ENCODE measurements at regions not wholly inside any gene's neighbourhood (a gene's known extent, or its start where the extent isn't known, plus 50 kb on each side); places are given as distances from the start of the nearest gene placed in this dataset.

DNA sequence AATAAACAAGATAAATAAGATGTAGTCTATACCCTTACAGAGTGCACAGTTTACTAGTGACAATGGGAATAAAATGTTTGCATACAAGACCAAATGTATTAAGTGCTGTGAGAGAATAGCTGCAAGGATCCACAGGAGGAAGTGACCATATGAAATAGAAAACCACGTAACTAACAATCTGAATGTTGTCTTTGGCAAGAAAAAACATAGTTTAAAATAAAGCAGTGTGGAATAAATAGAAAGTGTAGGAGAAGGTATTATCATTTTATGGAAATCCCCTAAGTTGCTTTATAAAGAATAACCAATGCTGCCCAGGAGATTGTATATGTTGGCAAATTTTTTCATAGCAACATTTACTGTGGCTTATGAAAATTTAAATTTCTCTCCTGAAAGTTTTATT, 116.1 kb downstream of the PCDH7 start:
- Mint-ChIP-seq H3K4me3 (no peak overlapping the region), H3K27me3 (ENCODE audit: insufficient read depth) (no peaks in the 10 kb centered on the region), H3K36me3 (ENCODE audit: low read depth) (no peaks in the 10 kb centered on the region), H3K27ac (no peak overlapping the region), H3K9me3 (peaks cover 7% of the 10 kb centered on the region), H3K4me1 (ENCODE audit: low read depth) (no peaks in the 10 kb centered on the region)
- TF ChIP-seq, protein P1, sequence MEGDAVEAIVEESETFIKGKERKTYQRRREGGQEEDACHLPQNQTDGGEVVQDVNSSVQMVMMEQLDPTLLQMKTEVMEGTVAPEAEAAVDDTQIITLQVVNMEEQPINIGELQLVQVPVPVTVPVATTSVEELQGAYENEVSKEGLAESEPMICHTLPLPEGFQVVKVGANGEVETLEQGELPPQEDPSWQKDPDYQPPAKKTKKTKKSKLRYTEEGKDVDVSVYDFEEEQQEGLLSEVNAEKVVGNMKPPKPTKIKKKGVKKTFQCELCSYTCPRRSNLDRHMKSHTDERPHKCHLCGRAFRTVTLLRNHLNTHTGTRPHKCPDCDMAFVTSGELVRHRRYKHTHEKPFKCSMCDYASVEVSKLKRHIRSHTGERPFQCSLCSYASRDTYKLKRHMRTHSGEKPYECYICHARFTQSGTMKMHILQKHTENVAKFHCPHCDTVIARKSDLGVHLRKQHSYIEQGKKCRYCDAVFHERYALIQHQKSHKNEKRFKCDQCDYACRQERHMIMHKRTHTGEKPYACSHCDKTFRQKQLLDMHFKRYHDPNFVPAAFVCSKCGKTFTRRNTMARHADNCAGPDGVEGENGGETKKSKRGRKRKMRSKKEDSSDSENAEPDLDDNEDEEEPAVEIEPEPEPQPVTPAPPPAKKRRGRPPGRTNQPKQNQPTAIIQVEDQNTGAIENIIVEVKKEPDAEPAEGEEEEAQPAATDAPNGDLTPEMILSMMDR (IDR thresholded peaks at IDR 0.05), result no peak
- no peak for DNase-seq

DNA sequence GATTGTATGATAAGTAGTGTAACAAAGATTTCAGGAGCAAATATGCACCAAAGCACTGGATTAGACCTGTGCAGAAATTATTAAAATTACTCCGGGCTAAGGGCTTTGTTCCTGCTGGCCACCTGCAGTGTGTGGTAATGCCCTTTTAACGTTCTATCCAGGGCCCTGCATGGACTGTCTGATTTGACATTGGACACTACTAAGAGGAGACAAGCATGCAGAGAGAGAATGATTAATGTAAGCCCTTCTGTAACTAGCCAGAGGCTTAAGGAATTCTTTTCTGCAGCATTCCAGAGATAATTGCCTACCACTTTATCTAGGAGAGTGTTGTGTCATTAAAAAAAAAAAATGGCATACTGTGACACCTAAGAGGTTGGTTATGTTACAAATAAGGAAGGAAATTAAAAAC, 117.0 kb downstream of the PCDH7 start:
- TF ChIP-seq, protein P1 (IDR thresholded peaks at IDR 0.05), result no peak
- no peak for DNase-seq
- Mint-ChIP-seq H3K27me3 (ENCODE audit: insufficient read depth) (no peaks in the 10 kb centered on the region), H3K27ac (no peak overlapping the region), H3K9me3 (peaks cover 7% of the 10 kb centered on the region), H3K4me1 (ENCODE audit: low read depth) (no peaks in the 10 kb centered on the region), H3K4me3 (no peak overlapping the region), H3K36me3 (ENCODE audit: low read depth) (no peaks in the 10 kb centered on the region)

GRCh38 chr4:30837861-30838260, 117.7 kb downstream of the PCDH7 start:
- TF ChIP-seq, protein P1 (IDR thresholded peaks at IDR 0.05), result no peak
- DNase-seq, result no peak

GRCh38 chr4:30838331-30838730, 118.2 kb downstream of the PCDH7 start:
- Mint-ChIP-seq H3K4me3 (no peak overlapping the region), H3K4me1 (ENCODE audit: low read depth) (no peaks in the 10 kb centered on the region), H3K9me3 (peaks cover 12% of the 10 kb centered on the region), H3K36me3 (ENCODE audit: low read depth) (no peaks in the 10 kb centered on the region), H3K27ac (no peak overlapping the region), H3K27me3 (ENCODE audit: insufficient read depth) (no peaks in the 10 kb centered on the region; the same call in 1 of the 2 replicates)
- TF ChIP-seq, protein P1 (IDR thresholded peaks at IDR 0.05), result no peak
- no peak for DNase-seq

More at GRCh38 chr4:30837861-30838260, 117.7 kb downstream of the PCDH7 start:
- Mint-ChIP-seq H3K27me3 (ENCODE audit: insufficient read depth) (no peaks in the 10 kb centered on the region; the same call in 1 of the 2 replicates), H3K4me3 (no peak overlapping the region), H3K27ac (no peak overlapping the region), H3K36me3 (ENCODE audit: low read depth) (no peaks in the 10 kb centered on the region), H3K4me1 (ENCODE audit: low read depth) (no peaks in the 10 kb centered on the region), H3K9me3 (peaks cover 12% of the 10 kb centered on the region)

DNA sequence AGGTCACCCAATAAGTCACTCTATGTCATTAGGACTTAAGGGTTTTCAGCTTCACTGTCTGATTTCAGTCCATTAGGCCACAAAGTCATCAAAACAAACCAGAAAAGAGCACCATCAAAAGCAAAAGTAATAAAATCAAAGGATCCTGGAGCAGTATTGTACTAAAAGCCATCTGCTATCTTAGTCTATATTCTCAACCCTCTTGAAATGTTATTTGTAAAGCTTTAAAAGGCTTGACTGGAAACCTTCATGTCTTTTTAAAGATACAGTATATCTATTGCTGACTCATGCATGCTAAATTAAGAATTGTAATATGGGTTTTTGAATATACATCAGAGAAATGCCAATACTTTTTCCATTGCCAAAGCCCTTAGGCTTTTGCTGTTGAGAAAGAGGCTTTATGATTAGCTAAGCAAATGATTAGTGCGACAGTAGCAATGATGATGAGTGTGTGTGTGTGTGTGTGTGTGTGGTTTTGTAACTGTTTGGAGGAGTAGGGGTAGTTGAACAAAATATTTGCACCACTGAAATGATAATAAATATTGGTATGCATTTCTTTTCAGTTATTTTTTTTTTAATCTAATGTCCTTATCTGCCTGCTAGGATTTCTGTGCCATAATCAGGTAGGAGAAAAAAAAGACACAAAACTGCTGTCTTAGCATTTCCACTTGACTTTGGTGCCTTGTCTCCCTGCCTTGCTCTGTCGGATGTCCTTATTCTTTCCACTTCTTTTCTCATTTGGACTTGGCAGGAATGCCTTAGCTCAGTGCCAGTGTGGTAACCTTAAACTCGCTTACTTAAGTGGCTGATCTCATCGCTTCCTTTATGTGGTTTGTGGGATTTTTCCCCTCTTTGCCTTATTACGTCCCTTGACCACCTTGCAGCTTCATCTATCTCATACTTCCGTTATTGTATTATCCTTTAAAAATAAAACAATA, 119.7 kb downstream of the PCDH7 start:
- no peak overlapping the region for H3K4me3 Mint-ChIP-seq
- no peak for DNase-seq

More for the DNA sequence above, 119.7 kb downstream of the PCDH7 start:
- Mint-ChIP-seq H3K4me1 (ENCODE audit: low read depth) (no peaks in the 10 kb centered on the region), H3K36me3 (ENCODE audit: low read depth) (no peaks in the 10 kb centered on the region), H3K27ac (no peak overlapping the region), H3K9me3 (peaks cover 12% of the 10 kb centered on the region), H3K27me3 (ENCODE audit: insufficient read depth) (no peaks in the 10 kb centered on the region; the same call in 1 of the 2 replicates)
- TF ChIP-seq, protein P1 (IDR thresholded peaks at IDR 0.05), result no peak

Data from HFFc6 (cell line).